ENCODE measurements at regions not wholly inside any gene's neighbourhood (a gene's known extent, or its start where the extent isn't known, plus 50 kb on each side); places are given as distances from the start of the nearest gene placed in this dataset.

DNA sequence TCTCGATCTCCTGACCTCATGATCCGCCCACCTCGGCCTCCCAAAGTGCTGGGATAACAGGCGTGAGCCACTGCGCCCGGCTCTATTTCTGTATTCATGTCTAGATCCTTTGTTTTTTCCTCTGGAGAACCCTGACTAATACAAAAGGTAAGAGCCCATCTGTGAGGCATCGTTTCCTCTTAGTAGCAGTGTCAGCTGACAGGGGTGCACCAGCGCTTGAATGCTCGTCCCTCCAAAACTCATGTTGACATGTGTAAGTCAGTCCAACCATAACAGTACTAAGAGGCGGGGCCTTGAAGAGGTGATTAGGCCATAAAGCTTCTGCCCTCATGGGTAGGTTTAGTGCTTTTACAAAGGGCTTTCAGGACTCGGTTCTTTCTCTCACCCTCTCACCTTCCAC, 470.1 kb upstream of the B3GAT1 start:
- DNase-seq (ENCODE audit: low spot score) (no peak), FAIRE-seq (no peak), ATAC-seq (no peak)
- CTCF ChIA-PET (ENCODE audit: low intra/inter-chr PET ratio, low total read pairs), result no interaction called here
- Histone ChIP-seq H3K27me3 (ENCODE audit: control insufficient read depth in 1 of 2, insufficient read depth in 2 of 2, low read length in 2 of 2) (peaks cover 0 to 32% of the 10 kb centered on the region in 2 experiments; a peak in 3 of 5 replicates), H4K20me1 (ENCODE audit: insufficient read depth, low read length) (no peaks in the 10 kb centered on the region), H3K36me3 (replicated peaks in 1 of 2; ENCODE audit: control insufficient read depth in 1 of 2, insufficient read depth in 2 of 2, low read length in 2 of 2) (no peaks in the 10 kb centered on the region), H3K9me3 (ENCODE audit: low read length) (no peaks in the 10 kb centered on the region), H3K79me2 (ENCODE audit: insufficient read depth, low read length) (no peaks in the 10 kb centered on the region), H2AFZ (ENCODE audit: low read length) (no peak overlapping the region), H3K27ac (ENCODE audit: extremely low read length, insufficient read depth, low read length) (no peak overlapping the region), H3K9ac (ENCODE audit: insufficient read depth, low read depth, low read length) (no peak overlapping the region), H3K4me2 (ENCODE audit: low read depth, low read length) (no peak overlapping the region), H3K4me1 (ENCODE audit: insufficient read depth, low read length) (no peaks in the 10 kb centered on the region), H3K4me3 (replicated peaks in 1 of 3; ENCODE audit: insufficient read depth in 1 of 3, low read depth in 2 of 3, low read length in 3 of 3) (no peak overlapping the region)
- no TSS peak for BruUV-seq (replicated peaks)
- in situ Hi-C loops (cut with HindIII; ENCODE audit: extremely low pct_ligation_motif_present, low pct_unique_long_range_greater_than_20kb) (no loop called here), intact Hi-C loops (cut with micrococcal nuclease; ENCODE audit: unreplicated experiment) (no loop called here)
- POLR2A ChIA-PET, result no interaction called here
- WGBS (ENCODE audit: low lambda C conversion rate), result 30% methylated on average over 11 of the region's 11 CpGs
- TF ChIP-seq ETV6 (CRISPR knock-in tag; conservative IDR thresholded peaks at IDR 0.05) (no peak), HDAC1 (CRISPR knock-in tag; IDR thresholded peaks at IDR 0.05) (no peak), NCOA1 (CRISPR knock-in tag; IDR thresholded peaks at IDR 0.05) (no peak), ZKSCAN1 (IDR thresholded peaks at IDR 0.05; ENCODE audit: low read length) (no peak), DPF2 (CRISPR knock-in tag; IDR thresholded peaks at IDR 0.05; ENCODE audit: borderline replicate concordance, low read depth) (no peak), MAFG (CRISPR knock-in tag; IDR thresholded peaks at IDR 0.05) (no peak), HNRNPUL1 (IDR thresholded peaks at IDR 0.05; ENCODE audit: low read depth, low read length) (no peak), ZNF75D (CRISPR knock-in tag; IDR thresholded peaks at IDR 0.05; ENCODE audit: borderline replicate concordance) (no peak), TFAP4 (IDR thresholded peaks at IDR 0.05; ENCODE audit: borderline replicate concordance, low read depth) (no peak), ZNF280D (CRISPR knock-in tag; IDR thresholded peaks at IDR 0.05) (no peak), POLR2AphosphoS5 (IDR thresholded peaks at IDR 0.05; ENCODE audit: low read depth, low read length) (no peak), DDIT3 (CRISPR knock-in tag; IDR thresholded peaks at IDR 0.05) (no peak), RFX5 (IDR thresholded peaks at IDR 0.05; ENCODE audit: low read depth, low read length) (no peak), ZNF235 (CRISPR knock-in tag; IDR thresholded peaks at IDR 0.05; ENCODE audit: borderline replicate concordance) (no peak), ELF3 (CRISPR knock-in tag; IDR thresholded peaks at IDR 0.05) (no peak), ZNF816 (CRISPR knock-in tag; IDR thresholded peaks at IDR 0.05; ENCODE audit: borderline replicate concordance) (no peak)
- TF ChIP-seq, protein P1, sequence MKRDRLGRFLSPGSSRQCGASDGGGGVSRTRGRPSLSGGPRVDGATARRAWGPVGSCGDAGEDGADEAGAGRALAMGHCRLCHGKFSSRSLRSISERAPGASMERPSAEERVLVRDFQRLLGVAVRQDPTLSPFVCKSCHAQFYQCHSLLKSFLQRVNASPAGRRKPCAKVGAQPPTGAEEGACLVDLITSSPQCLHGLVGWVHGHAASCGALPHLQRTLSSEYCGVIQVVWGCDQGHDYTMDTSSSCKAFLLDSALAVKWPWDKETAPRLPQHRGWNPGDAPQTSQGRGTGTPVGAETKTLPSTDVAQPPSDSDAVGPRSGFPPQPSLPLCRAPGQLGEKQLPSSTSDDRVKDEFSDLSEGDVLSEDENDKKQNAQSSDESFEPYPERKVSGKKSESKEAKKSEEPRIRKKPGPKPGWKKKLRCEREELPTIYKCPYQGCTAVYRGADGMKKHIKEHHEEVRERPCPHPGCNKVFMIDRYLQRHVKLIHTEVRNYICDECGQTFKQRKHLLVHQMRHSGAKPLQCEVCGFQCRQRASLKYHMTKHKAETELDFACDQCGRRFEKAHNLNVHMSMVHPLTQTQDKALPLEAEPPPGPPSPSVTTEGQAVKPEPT (CRISPR knock-in tag; IDR thresholded peaks at IDR 0.05; ENCODE audit: low read depth), result no peak
- TF ChIP-seq, protein P2, sequence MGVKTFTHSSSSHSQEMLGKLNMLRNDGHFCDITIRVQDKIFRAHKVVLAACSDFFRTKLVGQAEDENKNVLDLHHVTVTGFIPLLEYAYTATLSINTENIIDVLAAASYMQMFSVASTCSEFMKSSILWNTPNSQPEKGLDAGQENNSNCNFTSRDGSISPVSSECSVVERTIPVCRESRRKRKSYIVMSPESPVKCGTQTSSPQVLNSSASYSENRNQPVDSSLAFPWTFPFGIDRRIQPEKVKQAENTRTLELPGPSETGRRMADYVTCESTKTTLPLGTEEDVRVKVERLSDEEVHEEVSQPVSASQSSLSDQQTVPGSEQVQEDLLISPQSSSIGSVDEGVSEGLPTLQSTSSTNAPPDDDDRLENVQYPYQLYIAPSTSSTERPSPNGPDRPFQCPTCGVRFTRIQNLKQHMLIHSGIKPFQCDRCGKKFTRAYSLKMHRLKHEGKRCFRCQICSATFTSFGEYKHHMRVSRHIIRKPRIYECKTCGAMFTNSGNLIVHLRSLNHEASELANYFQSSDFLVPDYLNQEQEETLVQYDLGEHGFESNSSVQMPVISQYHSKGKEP (CRISPR knock-in tag; IDR thresholded peaks at IDR 0.05), result no peak
